ENCODE measurements at regions not wholly inside any gene's neighbourhood (a gene's known extent, or its start where the extent isn't known, plus 50 kb on each side); places are given as distances from the start of the nearest gene placed in this dataset.

DNA sequence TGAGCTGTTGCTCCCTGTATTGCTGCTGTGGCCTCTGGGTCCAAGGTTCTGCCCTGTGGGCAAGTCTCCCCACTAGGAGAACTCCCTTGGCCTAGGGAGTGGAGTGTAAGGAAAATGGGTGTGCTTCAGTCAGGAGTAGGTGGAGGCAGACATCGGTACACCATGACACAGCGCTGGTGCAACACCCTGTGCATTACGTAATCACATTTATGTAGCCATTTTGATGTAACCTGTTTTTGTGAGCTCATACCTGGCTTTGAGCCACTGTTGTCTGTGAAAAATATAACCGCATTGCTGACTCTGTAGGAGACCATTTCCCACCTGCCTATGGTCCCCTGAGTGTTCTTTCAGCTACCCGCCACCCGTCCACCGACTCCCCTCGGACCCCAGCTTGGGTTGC, 700.5 kb upstream of the AGA start:
- Histone ChIP-seq H3K9me3 (peaks cover 0 to 52% (median 0%) of the 10 kb centered on the region in 11 donors), H3K4me3 (no peak overlapping the region), H3K27ac (no peak overlapping the region), H3K4me1 (no peaks in the 10 kb centered on the region), H3K36me3 (no peaks in the 10 kb centered on the region), H3K27me3 (no peaks in the 10 kb centered on the region)
- ATAC-seq (no peak), DNase-seq (no peak)
- no peak for TF ChIP-seq CTCF (IDR thresholded peaks at IDR 0.05)
- intact Hi-C loops (cut with DNase I) = no loop called here
- WGBS, 2 donors = 92% methylated on average over 8 of the region's 8 CpGs

DNA sequence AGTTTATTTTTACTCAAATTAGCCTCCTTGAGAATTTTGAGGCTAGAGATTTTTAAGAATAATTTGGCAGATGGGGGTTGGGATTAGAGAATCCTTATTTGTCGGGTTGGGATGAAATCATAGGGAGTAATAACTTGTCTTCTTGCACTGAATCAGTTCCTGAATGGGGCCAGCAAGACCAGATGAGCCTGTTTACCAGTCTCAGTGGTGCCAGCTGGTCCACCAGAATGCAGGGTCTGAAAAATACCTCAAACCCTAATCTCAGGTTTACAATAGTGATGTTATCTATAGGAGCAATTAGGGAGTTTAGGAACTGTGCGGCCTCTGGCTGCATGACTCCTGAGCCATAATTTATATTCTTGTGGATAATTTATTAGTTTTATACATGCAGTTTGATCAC, 705.9 kb upstream of the AGA start:
- DNase-seq = no peak
- TF ChIP-seq CTCF (IDR thresholded peaks at IDR 0.05) = no peak
- Histone ChIP-seq H3K27me3 (no peaks in the 10 kb centered on the region), H3K9me3 (peaks cover 0 to 7% (median 0%) of the 10 kb centered on the region in 11 donors), H3K36me3 (no peaks in the 10 kb centered on the region), H3K27ac (no peak overlapping the region), H3K4me1 (no peaks in the 10 kb centered on the region), H3K4me3 (no peak overlapping the region)
- 76 to 85% methylated on average over 2 of the region's 2 CpGs for WGBS, 2 donors
- intact Hi-C loops (cut with DNase I) = no loop called here
- ATAC-seq = no peak

DNA sequence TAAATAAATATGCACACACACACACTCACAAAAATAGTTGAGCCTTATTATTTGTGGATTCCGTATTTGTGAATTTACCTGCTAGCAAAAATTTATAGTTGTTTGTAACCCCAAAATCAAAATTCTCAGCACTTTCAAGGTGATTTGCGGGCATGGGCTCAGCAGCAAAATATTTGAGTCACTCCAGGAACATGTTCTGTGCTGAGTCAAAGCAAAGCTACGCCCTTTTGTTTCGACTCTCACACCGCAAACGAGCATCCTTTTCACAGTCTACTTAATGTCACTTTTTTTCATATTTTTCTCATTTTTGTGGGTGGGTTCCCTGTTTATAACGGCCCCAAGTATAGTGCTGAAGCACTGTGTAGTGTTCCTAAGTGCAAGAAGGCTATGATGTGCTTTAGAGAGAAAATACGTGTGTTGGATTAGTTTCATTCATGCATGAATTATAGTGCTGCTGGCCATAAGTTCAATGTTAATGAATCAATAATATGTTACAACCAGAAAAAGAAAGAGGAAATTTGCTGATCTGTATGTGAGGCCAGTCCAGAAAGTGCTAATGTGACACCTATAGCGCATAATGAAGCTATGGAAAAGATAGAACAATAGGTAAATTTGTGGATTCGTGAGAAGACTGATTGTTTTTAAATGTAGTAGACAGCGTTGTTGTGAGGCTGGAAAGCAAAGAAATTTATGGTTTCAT, 723.2 kb upstream of the AGA start:
- Histone ChIP-seq H3K36me3 (no peaks in the 10 kb centered on the region), H3K4me3 (no peak overlapping the region), H3K27ac (no peak overlapping the region), H3K27me3 (no peaks in the 10 kb centered on the region), H3K4me1 (no peaks in the 10 kb centered on the region), H3K9me3 (peaks cover 0 to 18% (median 0%) of the 10 kb centered on the region in 11 donors)
- 74 to 77% methylated on average over 11 of the region's 11 CpGs for WGBS, 2 donors
- TF ChIP-seq CTCF (IDR thresholded peaks at IDR 0.05) = no peak
- DNase-seq = no peak
- intact Hi-C loops (cut with DNase I) = no loop called here
- no peak for ATAC-seq

- TF ChIP-seq CTCF (IDR thresholded peaks at IDR 0.05) = no peak
- ATAC-seq = no peak
- no peak for DNase-seq
Observed at GRCh38 chr4:178165951-178166308, 723.7 kb upstream of the AGA start.

More at GRCh38 chr4:178165951-178166308, 723.7 kb upstream of the AGA start:
- no peaks in the 10 kb centered on the region for H3K4me1 ChIP-seq
- no peak overlapping the region for H3K4me3 ChIP-seq
- WGBS, 2 donors = 68 to 74% methylated on average over 5 of the region's 5 CpGs
- no peaks in the 10 kb centered on the region for H3K36me3 ChIP-seq
- no peak overlapping the region for H3K27ac ChIP-seq
- H3K9me3 ChIP-seq = peaks cover 0 to 16% (median 0%) of the 10 kb centered on the region in 11 donors
- H3K27me3 ChIP-seq = no peaks in the 10 kb centered on the region
- intact Hi-C loops (cut with DNase I) = no loop called here
